ENCODE measurements at regions not wholly inside any gene's neighbourhood (a gene's known extent, or its start where the extent isn't known, plus 50 kb on each side); places are given as distances from the start of the nearest gene placed in this dataset.

- no peak for DNase-seq (ENCODE audit: low read depth)
Observed at GRCh38 chr19:30898353-30899103, 450.7 kb downstream of the TSHZ3 start.

- DNase-seq (ENCODE audit: low read depth): no peak
Observed at GRCh38 chr19:30897553-30897952, 451.7 kb downstream of the TSHZ3 start.

- no peak for DNase-seq (ENCODE audit: low read depth)
Observed at GRCh38 chr19:30897034-30897433, 452.2 kb downstream of the TSHZ3 start.

- DNase-seq (ENCODE audit: low read depth): no peak
Observed at GRCh38 chr19:30896554-30896953, 452.7 kb downstream of the TSHZ3 start.

GRCh38 chr19:30895946-30896345, 453.3 kb downstream of the TSHZ3 start:
- no peak for DNase-seq (ENCODE audit: low read depth)

GRCh38 chr19:30891051-30891450, 458.2 kb downstream of the TSHZ3 start:
- DNase-seq (ENCODE audit: low read depth): no peak

- no peak for DNase-seq (ENCODE audit: low read depth)
Observed at GRCh38 chr19:30890033-30890432, 459.2 kb downstream of the TSHZ3 start.

GRCh38 chr19:30888937-30889336, 460.3 kb downstream of the TSHZ3 start:
- no peak for DNase-seq (ENCODE audit: low read depth)

GRCh38 chr19:30887042-30887441, 462.2 kb downstream of the TSHZ3 start:
- no peak for DNase-seq (ENCODE audit: low read depth)

GRCh38 chr19:30886222-30886621, 463.0 kb downstream of the TSHZ3 start:
- DNase-seq (ENCODE audit: low read depth): no peak

- DNase-seq (ENCODE audit: low read depth): no peak
Observed at GRCh38 chr19:30884146-30884812, 465.0 kb downstream of the TSHZ3 start.

- DNase-seq (ENCODE audit: low read depth): peak; percentile 37
Observed at GRCh38 chr19:30883071-30883470, 466.2 kb downstream of the TSHZ3 start.

- no peak for DNase-seq (ENCODE audit: low read depth)
Observed at GRCh38 chr19:30882411-30883005, 466.7 kb downstream of the TSHZ3 start.

- peak; percentile 39 for DNase-seq (ENCODE audit: low read depth)
Observed at GRCh38 chr19:30881930-30882329, 467.3 kb downstream of the TSHZ3 start.

- DNase-seq (ENCODE audit: low read depth): no peak
Observed at GRCh38 chr19:30881281-30881680, 468.0 kb downstream of the TSHZ3 start.

GRCh38 chr19:30880551-30880950, 468.7 kb downstream of the TSHZ3 start:
- no peak for DNase-seq (ENCODE audit: low read depth)

- no peak for DNase-seq (ENCODE audit: low read depth)
Observed at GRCh38 chr19:30880151-30880550, 469.1 kb downstream of the TSHZ3 start.

- DNase-seq (ENCODE audit: low read depth): no peak
Observed at GRCh38 chr19:30879736-30880135, 469.5 kb downstream of the TSHZ3 start.

GRCh38 chr19:30879225-30879624, 470.0 kb downstream of the TSHZ3 start:
- DNase-seq (ENCODE audit: low read depth): no peak

GRCh38 chr19:30878495-30878894, 470.7 kb downstream of the TSHZ3 start:
- no peak for DNase-seq (ENCODE audit: low read depth)

- DNase-seq (ENCODE audit: low read depth): no peak
Observed at GRCh38 chr19:30877661-30878113, 471.5 kb downstream of the TSHZ3 start.

- no peak for DNase-seq (ENCODE audit: low read depth)
Observed at GRCh38 chr19:30873691-30874090, 475.5 kb downstream of the TSHZ3 start.

- DNase-seq (ENCODE audit: low read depth): no peak
Observed at GRCh38 chr19:30873003-30873402, 476.2 kb downstream of the TSHZ3 start.
